Calu3 (cell line): ENCODE measurements at regions not wholly inside any gene's neighbourhood (a gene's known extent, or its start where the extent isn't known, plus 50 kb on each side); places are given as distances from the start of the nearest gene placed in this dataset.

ENCODE experiments used
- BruUV-seq: library from RNA; stranded (reverse); fragments of 400-500 nt; replicated peaks from 2 replicates; lab custom pipeline; 2021; lab: Mats Ljungman, UMichigan
- CTCF ChIA-PET: fragments of 300-600 bp; sonication (Branson Sonifier 250); formaldehyde crosslinking; loops from one replicate; lab custom pipeline; 2022; ENCODE audit warnings: antibody characterized with exemption; lab: Charles Lee
- DNase-seq: peaks from one replicate; pipeline ENCODE4 v3.0.0; 2022
- H3K27ac Mint-ChIP-seq: one replicate; pipeline ENCODE4 v1.8.0; 2022; ENCODE audit warnings: mixed read lengths; ENCODE audit not compliant: unreplicated experiment
- H3K27me3 Mint-ChIP-seq: one replicate; pipeline ENCODE4 v1.8.0; 2022; ENCODE audit warnings: mixed read lengths; ENCODE audit not compliant: unreplicated experiment
- H3K36me3 Mint-ChIP-seq: one replicate; pipeline ENCODE4 v1.8.0; 2022; ENCODE audit warnings: mild to moderate bottlenecking, moderate library complexity, mixed read lengths; ENCODE audit not compliant: insufficient read depth, unreplicated experiment
- H3K4me1 Mint-ChIP-seq: one replicate; pipeline ENCODE4 v1.8.0; 2022; ENCODE audit warnings: mild to moderate bottlenecking, low read depth, mixed read lengths; ENCODE audit not compliant: unreplicated experiment
- H3K4me3 Mint-ChIP-seq: one replicate; pipeline ENCODE4 v1.8.0; 2022; ENCODE audit warnings: mild to moderate bottlenecking, low read depth, moderate library complexity, mixed read lengths; ENCODE audit not compliant: unreplicated experiment
- H3K9me3 Mint-ChIP-seq: one replicate; pipeline ENCODE4 v1.8.0; 2022; ENCODE audit warnings: low read depth, mixed read lengths; ENCODE audit not compliant: unreplicated experiment
- CTCF ChIP-seq: fragments of 200-600 bp; IDR thresholded peaks from one replicate; pipeline ENCODE4 v1.8.0; 2022; ENCODE audit warnings: antibody characterized with exemption; ENCODE audit not compliant: unreplicated experiment
- intact Hi-C: fragments of 100-400 bp; cut with micrococcal nuclease; formaldehyde crosslinking; loops from one replicate; pipeline ENCODE4 v1.10.0; 2022; ENCODE audit not compliant: unreplicated experiment

- intact Hi-C loops = no loop called here
Measured at GRCh38 chr1:165137551-165138316, 218.8 kb downstream of the LMX1A start.

GRCh38 chr1:165134431-165134830 lies 222.1 kb downstream of the LMX1A start:
- intact Hi-C loops = no loop called here
- Mint-ChIP-seq H3K27ac (no peak overlapping the region), H3K9me3 (no peaks in the 10 kb centered on the region), H3K36me3 (no peaks in the 10 kb centered on the region), H3K27me3 (peaks cover 65% of the 10 kb centered on the region), H3K4me1 (no peaks in the 10 kb centered on the region), H3K4me3 (no peak overlapping the region)
- CTCF ChIA-PET = no interaction called here
- BruUV-seq = no TSS peak
- no peak for TF ChIP-seq CTCF
- DNase-seq = no peak

More at GRCh38 chr1:165137551-165138316, 218.8 kb downstream of the LMX1A start:
- Mint-ChIP-seq H3K27ac (no peak overlapping the region), H3K4me3 (no peak overlapping the region), H3K27me3 (peaks cover 86% of the 10 kb centered on the region), H3K4me1 (no peaks in the 10 kb centered on the region), H3K36me3 (no peaks in the 10 kb centered on the region), H3K9me3 (no peaks in the 10 kb centered on the region)
- DNase-seq = no peak
- TF ChIP-seq CTCF = no peak
- CTCF ChIA-PET = no interaction called here
- BruUV-seq = no TSS peak

DNA sequence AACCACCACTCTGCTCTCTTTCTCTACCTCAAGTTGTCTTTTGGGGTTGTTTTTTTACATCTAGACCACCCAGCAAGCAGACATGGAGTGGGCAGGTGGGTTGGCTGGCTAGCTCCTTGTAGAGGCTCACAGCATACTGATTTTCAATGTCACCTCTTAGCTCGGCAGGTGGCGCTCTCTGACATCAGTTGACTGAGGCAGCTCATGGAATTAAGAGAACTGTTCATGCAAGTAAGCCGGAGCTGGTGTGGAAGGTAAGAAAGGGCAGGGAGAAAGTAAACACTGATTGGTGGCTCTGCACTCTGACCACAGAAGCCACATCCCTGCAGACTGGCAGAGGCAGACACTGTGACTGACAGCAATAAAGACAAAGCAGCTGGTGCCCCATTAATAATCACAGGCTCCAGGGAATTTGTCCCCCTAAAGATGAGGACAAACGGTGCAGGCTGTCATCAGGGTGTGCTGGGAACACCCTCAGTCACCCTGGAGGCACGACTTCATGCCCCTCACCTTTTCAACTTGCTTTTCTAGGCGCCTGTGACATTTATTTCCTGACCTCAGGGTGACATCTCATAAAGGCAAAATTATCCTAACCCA lies 226.8 kb downstream of the LMX1A start:
- Mint-ChIP-seq H3K4me3 (no peak overlapping the region), H3K36me3 (no peaks in the 10 kb centered on the region), H3K9me3 (no peaks in the 10 kb centered on the region), H3K27ac (no peak overlapping the region), H3K4me1 (no peaks in the 10 kb centered on the region), H3K27me3 (peaks cover 68% of the 10 kb centered on the region)
- BruUV-seq = no TSS peak
- intact Hi-C loops = loop anchor here (1.0 kb wide), 2 partner anchors 14 to 240 kb away; no protein-coding TSS in a partner anchor
- peak; percentile 81 for DNase-seq
- TF ChIP-seq CTCF = peak; percentile 65
- CTCF ChIA-PET = interaction anchor here (0.5 to 1.9 kb wide), 12 partner anchors 10 to 529 kb away, joined by 3 to 10 read pairs (median 4); no protein-coding TSS in a partner anchor

DNA sequence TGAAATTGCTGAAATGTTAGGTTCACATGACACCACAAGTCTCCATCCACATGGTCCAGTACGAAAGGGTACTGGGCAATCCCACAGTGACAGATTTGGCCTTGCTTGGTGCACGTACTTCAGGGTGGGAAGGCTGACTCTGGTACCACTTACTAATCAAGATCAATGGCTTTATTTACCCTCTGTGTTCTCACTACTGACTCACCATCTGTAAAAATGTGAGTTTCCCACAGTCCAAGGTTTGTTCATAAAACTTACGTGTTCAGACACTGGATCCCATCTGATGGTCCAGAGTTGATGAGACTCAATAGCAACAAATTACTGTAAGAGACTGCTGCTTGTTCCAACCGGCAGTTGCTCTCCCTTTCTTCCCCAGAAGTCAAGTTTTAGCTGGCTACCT lies 231.7 kb downstream of the LMX1A start:
- H3K36me3 Mint-ChIP-seq = no peaks in the 10 kb centered on the region
- H3K4me1 Mint-ChIP-seq = no peaks in the 10 kb centered on the region
- no peak overlapping the region for H3K4me3 Mint-ChIP-seq
- H3K9me3 Mint-ChIP-seq = no peaks in the 10 kb centered on the region
- CTCF ChIA-PET = no interaction called here
- H3K27me3 Mint-ChIP-seq = peaks cover 88% of the 10 kb centered on the region
- no peak for DNase-seq
- BruUV-seq = no TSS peak
- no peak overlapping the region for H3K27ac Mint-ChIP-seq
- TF ChIP-seq CTCF = no peak
- intact Hi-C loops = no loop called here
